CD4-positive, alpha-beta memory T cell (primary cell): ENCODE measurements at regions not wholly inside any gene's neighbourhood (a gene's known extent, or its start where the extent isn't known, plus 50 kb on each side); places are given as distances from the start of the nearest gene placed in this dataset.

ENCODE experiments used
- CTCF ChIA-PET: fragments of 350-600 bp; sonication (Branson Sonifier 250); formaldehyde crosslinking; loops from one replicate; lab custom pipeline; 2021; ENCODE audit warnings: inconsistent platforms; ENCODE audit not compliant: partially characterized antibody; lab: Charles Lee
- POLR2A ChIA-PET: fragments of 350-600 bp; sonication (Branson Sonifier 250); formaldehyde crosslinking; loops from one replicate; lab custom pipeline; 2021; ENCODE audit not compliant: partially characterized antibody; lab: Charles Lee
- DNase-seq, 5 donors: peaks; one replicate each; pipeline versions ENCODE4 v3.0.0 to v3.0.0-alpha.2; 2020 to 2022; ENCODE audit warnings: mixed read lengths in 1 of 5
- H3K27ac ChIP-seq: one replicate; pipeline ENCODE4 v1.7.0; 2013; ENCODE audit warnings: low read depth, low read length
- H3K27me3 ChIP-seq: 2 replicates; pipeline ENCODE4 v1.7.0; 2013; ENCODE audit warnings: mild to moderate bottlenecking, low read length, moderate library complexity; ENCODE audit not compliant: insufficient read depth
- H3K36me3 ChIP-seq: 2 replicates; pipeline ENCODE4 v1.7.0; 2013; ENCODE audit warnings: mild to moderate bottlenecking, low read length, moderate library complexity; ENCODE audit not compliant: insufficient read depth
- H3K4me1 ChIP-seq: 2 replicates; pipeline ENCODE4 v1.7.0; 2013; ENCODE audit warnings: mild to moderate bottlenecking, low read length, moderate library complexity; ENCODE audit not compliant: insufficient read depth
- H3K4me3 ChIP-seq, 2 donors: one replicate each; pipeline ENCODE4 v1.7.0; 2013; ENCODE audit warnings: low read length in 2 of 2, mild to moderate bottlenecking in 1 of 2
- H3K9me3 ChIP-seq, 2 donors: one replicate each; pipeline ENCODE4 v1.7.0; 2013; ENCODE audit warnings: low read length in 2 of 2, control low read depth in 1 of 2; ENCODE audit not compliant: control insufficient read depth in 1 of 2
- H3K27ac Mint-ChIP-seq, 7 donors: one replicate each; pipeline ENCODE4 v1.8.0; 2020 to 2021; ENCODE audit warnings: mixed read lengths in 7 of 7, mild to moderate bottlenecking in 6 of 7, inconsistent platforms in 3 of 7, moderate library complexity in 3 of 7
- H3K27me3 Mint-ChIP-seq, 2 donors: one replicate each; pipeline ENCODE4 v1.8.0; 2020 to 2021; ENCODE audit warnings: mixed read lengths in 2 of 2
- H3K36me3 Mint-ChIP-seq, 2 donors: one replicate each; pipeline ENCODE4 v1.8.0; 2020 to 2021; ENCODE audit warnings: mixed read lengths in 2 of 2, inconsistent platforms in 1 of 2, mild to moderate bottlenecking in 1 of 2
- H3K4me1 Mint-ChIP-seq, 4 donors: one replicate each; pipeline ENCODE4 v1.8.0; 2020 to 2021; ENCODE audit warnings: mixed read lengths in 4 of 4, mild to moderate bottlenecking in 1 of 4
- H3K4me3 Mint-ChIP-seq, 8 donors: one replicate each; pipeline ENCODE4 v1.8.0; 2020 to 2021; ENCODE audit warnings: mixed read lengths in 8 of 8, mild to moderate bottlenecking in 7 of 8, moderate library complexity in 6 of 8, inconsistent platforms in 3 of 8
- H3K9me3 Mint-ChIP-seq, 8 donors: one replicate each; pipeline ENCODE4 v1.8.0; 2020 to 2021; ENCODE audit warnings: mixed read lengths in 8 of 8, mild to moderate bottlenecking in 5 of 8, inconsistent platforms in 3 of 8, moderate library complexity in 1 of 8
- intact Hi-C: fragments of 100-400 bp; cut with micrococcal nuclease; formaldehyde crosslinking; loops from one replicate; pipeline ENCODE4 v1.15.1; 2023

DNA sequence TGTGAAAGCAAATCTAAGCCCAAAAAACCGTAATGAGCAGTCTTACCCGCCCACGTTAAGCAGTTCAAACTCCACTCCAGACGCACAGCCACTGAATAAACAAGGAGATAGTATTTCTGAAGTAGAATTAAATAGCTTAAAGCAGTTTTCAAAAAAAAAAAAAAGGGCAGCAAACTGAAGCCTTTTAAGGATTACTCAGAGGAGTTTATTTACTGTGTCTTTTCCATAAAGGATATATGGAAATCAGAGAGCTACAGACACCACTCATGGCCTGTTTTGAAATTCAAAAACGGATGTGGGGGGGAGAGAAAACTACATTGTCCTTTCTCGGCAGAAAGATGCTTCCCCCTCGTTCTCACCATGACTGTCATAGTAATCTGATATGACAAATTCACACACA lies 83.7 kb upstream of the IRX1 start:
- no peaks in the 10 kb centered on the region for H3K4me1 Mint-ChIP-seq
- CTCF ChIA-PET = no interaction called here
- no peaks in the 10 kb centered on the region for H3K36me3 Mint-ChIP-seq
- Histone ChIP-seq H3K27me3 (no peaks in the 10 kb centered on the region), H3K9me3 (no peaks in the 10 kb centered on the region), H3K36me3 (no peaks in the 10 kb centered on the region), H3K4me3 (no peak overlapping the region), H3K27ac (no peak overlapping the region), H3K4me1 (no peaks in the 10 kb centered on the region)
- H3K9me3 Mint-ChIP-seq = peaks cover 0 to 21% (median 6%) of the 10 kb centered on the region in 8 donors
- intact Hi-C loops = no loop called here
- no peaks in the 10 kb centered on the region for H3K27me3 Mint-ChIP-seq
- H3K4me3 Mint-ChIP-seq = no peak overlapping the region
- no peak for DNase-seq
- POLR2A ChIA-PET = no interaction called here
- H3K27ac Mint-ChIP-seq = no peak overlapping the region

DNA sequence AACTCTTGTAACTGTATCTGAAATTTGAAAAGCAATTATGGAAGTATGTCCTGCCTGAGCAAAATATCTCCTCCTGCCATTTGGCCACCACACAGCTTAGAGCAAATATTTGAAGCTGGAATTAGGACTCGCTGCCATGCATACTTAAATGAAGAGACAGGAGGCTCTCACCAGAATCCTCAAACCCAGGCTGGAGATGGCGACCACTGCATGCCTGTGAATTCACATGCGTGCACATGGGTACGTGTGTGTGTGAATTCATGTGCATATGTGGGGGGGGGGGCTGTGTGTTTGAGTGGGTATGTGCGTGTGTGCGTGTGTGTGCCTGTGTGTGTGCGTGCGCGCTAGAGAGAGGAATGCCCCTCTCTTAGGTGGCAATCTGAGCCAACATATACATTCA lies 84.1 kb upstream of the IRX1 start:
- Mint-ChIP-seq H3K9me3 (peaks cover 0 to 25% (median 6%) of the 10 kb centered on the region in 8 donors), H3K27me3 (no peaks in the 10 kb centered on the region), H3K27ac (no peak overlapping the region), H3K36me3 (no peaks in the 10 kb centered on the region), H3K4me1 (no peaks in the 10 kb centered on the region), H3K4me3 (no peak overlapping the region)
- CTCF ChIA-PET = no interaction called here
- no peaks in the 10 kb centered on the region for H3K36me3 ChIP-seq
- no peak overlapping the region for H3K27ac ChIP-seq
- DNase-seq = no peak
- H3K4me3 ChIP-seq = no peak overlapping the region
- H3K9me3 ChIP-seq = no peaks in the 10 kb centered on the region
- no peaks in the 10 kb centered on the region for H3K4me1 ChIP-seq
- H3K27me3 ChIP-seq = no peaks in the 10 kb centered on the region
- POLR2A ChIA-PET = no interaction called here
- intact Hi-C loops = no loop called here

DNA sequence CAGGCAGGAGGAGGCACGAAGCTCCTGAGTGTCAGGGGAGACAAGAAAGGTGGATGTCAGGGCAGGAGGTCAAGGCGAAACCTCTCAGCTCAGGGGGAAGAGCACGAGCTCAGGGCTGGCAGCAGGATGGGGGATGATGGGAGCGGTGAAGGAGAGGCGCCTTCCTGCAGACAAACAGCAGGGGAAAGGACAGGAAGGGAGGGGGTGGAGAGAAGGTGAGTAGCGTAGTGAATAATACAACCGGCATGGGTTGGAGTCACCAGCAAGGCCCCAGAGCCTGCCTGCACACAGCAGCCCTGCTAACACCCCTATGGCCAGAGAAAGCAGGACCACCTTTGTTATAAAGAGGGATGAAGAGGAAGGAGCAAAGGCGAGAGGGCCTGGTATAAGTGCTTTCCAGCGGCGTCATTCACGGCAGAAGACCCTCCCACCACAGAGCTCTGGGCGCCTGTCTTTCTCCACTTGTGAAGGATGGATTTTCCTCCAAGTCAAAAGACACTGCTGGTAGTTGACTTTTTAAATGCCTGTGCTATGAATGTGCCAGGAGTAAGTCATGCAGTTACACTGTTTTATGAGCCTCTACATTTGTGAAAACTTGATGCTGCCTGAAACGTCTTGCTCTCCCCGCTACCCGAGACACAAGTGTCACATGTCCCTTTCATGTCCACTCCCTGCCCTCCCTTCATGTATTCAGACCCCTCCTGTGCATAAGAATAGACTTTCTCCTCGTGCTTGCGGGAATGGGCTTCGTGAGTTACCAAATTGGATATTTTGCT lies 84.8 kb upstream of the IRX1 start:
- ChIA-PET CTCF (no interaction called here), POLR2A (no interaction called here)
- Histone ChIP-seq H3K9me3 (no peaks in the 10 kb centered on the region), H3K36me3 (no peaks in the 10 kb centered on the region), H3K4me3 (no peak overlapping the region), H3K4me1 (no peaks in the 10 kb centered on the region), H3K27me3 (no peaks in the 10 kb centered on the region), H3K27ac (no peak overlapping the region)
- intact Hi-C loops = no loop called here
- H3K9me3 Mint-ChIP-seq = peaks cover 0 to 25% (median 7%) of the 10 kb centered on the region in 8 donors
- H3K4me1 Mint-ChIP-seq = no peaks in the 10 kb centered on the region
- H3K27me3 Mint-ChIP-seq = no peaks in the 10 kb centered on the region
- no peak overlapping the region for H3K27ac Mint-ChIP-seq
- DNase-seq = no peak
- no peaks in the 10 kb centered on the region for H3K36me3 Mint-ChIP-seq
- H3K4me3 Mint-ChIP-seq = no peak overlapping the region

DNA sequence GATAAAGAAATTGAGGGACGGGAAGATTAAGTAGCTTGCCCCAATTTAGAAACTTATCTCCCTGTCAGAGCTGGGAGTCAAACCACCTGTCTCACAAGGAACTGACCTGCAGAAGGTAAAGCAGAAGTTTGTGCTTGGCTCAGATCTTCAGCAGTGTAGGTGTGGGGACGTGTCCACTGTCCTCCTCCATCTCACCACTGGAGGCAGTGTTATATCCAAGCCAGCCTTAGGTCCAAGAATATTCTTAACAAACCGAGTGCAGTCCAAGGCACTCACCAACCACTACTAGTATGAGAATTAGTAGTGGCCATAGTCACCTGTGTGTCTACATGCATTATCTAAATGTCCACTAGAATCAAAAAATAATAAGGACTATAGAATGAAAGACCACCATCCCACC lies 86.3 kb upstream of the IRX1 start:
- H3K9me3 Mint-ChIP-seq = peaks cover 0 to 25% (median 8%) of the 10 kb centered on the region in 8 donors
- Histone ChIP-seq H3K9me3 (no peaks in the 10 kb centered on the region), H3K4me1 (no peaks in the 10 kb centered on the region), H3K27me3 (no peaks in the 10 kb centered on the region), H3K4me3 (no peak overlapping the region), H3K36me3 (no peaks in the 10 kb centered on the region), H3K27ac (no peak overlapping the region)
- CTCF ChIA-PET = interaction anchor here (0.6 kb wide), 1 partner anchor 77 kb away, joined by 4 read pairs; no protein-coding TSS in a partner anchor
- peak overlapping the region in 1 of 7 donors; percentile 13 for H3K27ac Mint-ChIP-seq
- H3K4me1 Mint-ChIP-seq = no peaks in the 10 kb centered on the region
- no peak overlapping the region for H3K4me3 Mint-ChIP-seq
- DNase-seq = no peak
- POLR2A ChIA-PET = no interaction called here
- intact Hi-C loops = no loop called here
- H3K27me3 Mint-ChIP-seq = no peaks in the 10 kb centered on the region
- H3K36me3 Mint-ChIP-seq = no peaks in the 10 kb centered on the region

DNA sequence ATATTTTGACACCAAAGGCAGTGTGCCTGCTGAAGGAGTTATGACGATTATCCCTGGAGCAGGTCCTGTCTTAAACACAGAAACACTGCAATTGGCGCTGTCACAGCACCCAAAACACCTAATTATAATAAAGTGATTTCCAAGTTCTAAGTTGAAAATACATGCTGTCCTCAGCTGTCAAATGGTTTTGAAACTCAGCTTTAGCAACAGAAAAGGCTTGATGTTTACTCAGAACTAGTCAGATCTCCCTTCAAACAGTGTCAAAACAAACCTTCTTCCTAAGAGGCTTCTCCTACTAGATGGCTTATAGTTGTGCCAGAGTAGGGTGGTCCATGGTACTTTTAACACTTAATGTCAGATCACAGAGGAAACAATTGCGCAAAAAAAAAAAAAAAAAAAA lies 87.2 kb upstream of the IRX1 start:
- intact Hi-C loops = no loop called here
- Histone ChIP-seq H3K4me3 (no peak overlapping the region), H3K27me3 (no peaks in the 10 kb centered on the region), H3K27ac (no peak overlapping the region), H3K4me1 (no peaks in the 10 kb centered on the region), H3K36me3 (no peaks in the 10 kb centered on the region), H3K9me3 (no peaks in the 10 kb centered on the region)
- no peak overlapping the region for H3K27ac Mint-ChIP-seq
- H3K4me1 Mint-ChIP-seq = no peaks in the 10 kb centered on the region
- H3K27me3 Mint-ChIP-seq = no peaks in the 10 kb centered on the region
- H3K9me3 Mint-ChIP-seq = peaks cover 0 to 25% (median 9%) of the 10 kb centered on the region in 8 donors
- no peak overlapping the region for H3K4me3 Mint-ChIP-seq
- H3K36me3 Mint-ChIP-seq = no peaks in the 10 kb centered on the region
- CTCF ChIA-PET = interaction anchor here (0.6 kb wide), 1 partner anchor 76 kb away, joined by 4 read pairs; no protein-coding TSS in a partner anchor
- DNase-seq = no peak
- POLR2A ChIA-PET = no interaction called here

DNA sequence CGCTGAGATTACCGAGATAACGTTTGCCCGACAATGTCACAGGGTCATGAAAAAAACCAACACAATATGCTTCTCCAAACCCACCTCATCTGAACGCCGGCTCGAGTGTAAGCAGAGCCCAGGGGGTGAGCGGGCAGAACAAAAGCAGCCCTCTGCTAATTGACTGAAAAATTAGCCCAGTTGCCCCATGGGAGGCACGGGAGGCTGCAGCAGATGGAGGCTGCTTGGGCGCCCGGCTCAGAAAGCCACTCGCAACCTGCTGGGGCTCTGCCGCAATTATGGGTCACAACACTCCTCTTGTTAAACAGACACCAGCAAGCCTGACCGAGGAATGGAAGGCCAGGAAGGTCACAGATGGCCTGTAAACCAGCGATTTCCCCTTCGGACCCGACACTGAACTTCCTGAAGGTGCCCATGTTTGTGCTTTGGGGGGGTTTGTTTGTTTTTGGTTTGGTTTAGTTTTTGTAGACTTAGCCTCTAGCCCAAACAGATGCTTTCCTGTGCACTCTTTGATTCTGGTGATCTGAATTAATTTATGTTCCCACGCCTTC lies 104.6 kb upstream of the IRX1 start:
- no peak overlapping the region for H3K4me3 Mint-ChIP-seq
- POLR2A ChIA-PET = no interaction called here

DNA sequence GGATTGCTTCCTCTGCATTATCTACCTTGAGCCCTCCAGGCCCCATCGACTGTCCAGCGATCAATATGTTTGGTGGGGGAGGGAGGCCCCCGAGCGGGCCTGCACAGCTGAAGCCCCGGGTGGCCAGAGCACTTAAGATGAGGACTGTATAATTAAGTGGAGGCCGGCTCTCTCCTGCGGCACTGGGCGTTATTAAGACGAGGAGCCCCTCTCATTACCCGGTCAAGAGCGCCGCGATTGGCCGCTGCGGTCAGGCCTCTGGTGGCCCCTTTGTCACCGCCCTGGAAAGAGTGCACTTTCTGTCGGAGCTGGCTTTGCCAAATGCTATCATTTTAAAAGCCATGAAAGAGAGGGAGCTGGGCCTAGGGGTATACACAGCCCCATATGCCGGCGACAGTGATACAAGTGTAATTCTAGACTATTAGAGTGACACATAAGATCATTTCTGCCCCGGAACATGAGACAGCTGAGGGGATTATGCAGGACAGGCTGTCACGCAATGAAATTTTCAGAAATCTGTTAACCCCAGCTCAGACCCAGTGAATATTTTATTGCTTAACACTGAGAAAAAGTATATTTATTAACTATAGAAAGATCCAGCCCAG lies 106.3 kb upstream of the IRX1 start:
- ChIA-PET CTCF (no interaction called here), POLR2A (no interaction called here)
- H3K4me3 Mint-ChIP-seq = no peak overlapping the region
- intact Hi-C loops = no loop called here
- no peaks in the 10 kb centered on the region for H3K27me3 Mint-ChIP-seq
- no peaks in the 10 kb centered on the region for H3K9me3 ChIP-seq
- no peak overlapping the region for H3K27ac ChIP-seq
- no peaks in the 10 kb centered on the region for H3K36me3 Mint-ChIP-seq
- no peaks in the 10 kb centered on the region for H3K4me1 ChIP-seq
- H3K4me1 Mint-ChIP-seq = no peaks in the 10 kb centered on the region
- H3K36me3 ChIP-seq = no peaks in the 10 kb centered on the region
- no peaks in the 10 kb centered on the region for H3K27me3 ChIP-seq
- peaks cover 0 to 18% (median 10%) of the 10 kb centered on the region in 8 donors for H3K9me3 Mint-ChIP-seq
- no peak overlapping the region for H3K27ac Mint-ChIP-seq
- no peak overlapping the region for H3K4me3 ChIP-seq
- DNase-seq = no peak

More for the DNA sequence above, 104.6 kb upstream of the IRX1 start:
- H3K27ac Mint-ChIP-seq = no peak overlapping the region
- H3K36me3 Mint-ChIP-seq = no peaks in the 10 kb centered on the region
- peaks cover 0 to 23% (median 9%) of the 10 kb centered on the region in 8 donors for H3K9me3 Mint-ChIP-seq
- H3K4me1 Mint-ChIP-seq = no peaks in the 10 kb centered on the region
- no peaks in the 10 kb centered on the region for H3K27me3 Mint-ChIP-seq
- H3K9me3 ChIP-seq = no peaks in the 10 kb centered on the region
- H3K36me3 ChIP-seq = no peaks in the 10 kb centered on the region
- intact Hi-C loops = no loop called here
- CTCF ChIA-PET = no interaction called here
- H3K4me3 ChIP-seq = no peak overlapping the region
- H3K27ac ChIP-seq = no peak overlapping the region
- no peaks in the 10 kb centered on the region for H3K4me1 ChIP-seq
- no peak for DNase-seq
- H3K27me3 ChIP-seq = no peaks in the 10 kb centered on the region
